Suppressor macrophage (primary cell): ENCODE measurements at regions not wholly inside any gene's neighbourhood (a gene's known extent, or its start where the extent isn't known, plus 50 kb on each side); places are given as distances from the start of the nearest gene placed in this dataset.
A peak's percentile ranks its signal among the peaks of the same experiment; 100 is the strongest.
"Not testable (repeated sequence)": the region's sequence is repeated elsewhere in the genome, so short reads cannot be mapped to it uniquely, and the experiment has no call there.

Source experiments
- DNase-seq, 4 experiments: peaks; one replicate each; pipeline ENCODE4 v3.0.0-alpha.2; 2020 to 2022

DNA sequence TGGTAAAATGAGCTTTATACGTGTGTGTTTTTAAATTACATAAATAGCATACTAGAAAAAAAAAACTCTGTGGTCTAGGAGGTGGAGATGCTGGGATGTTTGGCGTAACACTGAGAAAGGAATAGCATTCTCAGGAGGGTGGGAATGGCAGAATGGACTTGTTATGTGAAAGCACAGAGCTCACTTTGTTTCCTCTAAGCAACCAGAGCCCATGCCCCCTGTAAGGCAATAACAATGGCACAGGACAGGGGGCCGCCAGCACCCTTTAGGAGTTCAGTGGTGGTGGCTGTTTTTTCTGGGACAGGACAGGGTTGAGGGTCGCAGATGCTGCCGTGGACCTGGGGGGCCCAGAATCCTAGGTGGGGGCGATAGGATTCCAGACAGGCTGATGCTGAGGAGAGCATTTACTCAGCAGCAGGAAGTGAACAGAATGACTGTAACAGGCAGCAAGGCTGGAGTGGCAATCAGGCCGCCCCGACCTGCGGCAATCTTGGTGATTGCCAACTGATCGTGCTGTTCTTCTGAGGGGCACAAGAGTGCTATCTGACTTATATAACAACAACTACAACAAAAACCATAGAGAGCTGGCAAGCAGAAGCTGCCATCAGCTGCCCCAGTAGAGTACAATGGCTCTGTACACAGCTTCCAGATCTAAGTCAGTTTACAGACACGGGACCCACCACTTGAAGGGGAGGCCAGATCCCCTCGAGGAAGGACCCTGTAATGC is 160.4 kb downstream of the UACA start:
- DNase-seq: no peak

- DNase-seq: no peak
Observed at GRCh38 chr15:70602281-70602680, 161.1 kb downstream of the UACA start.

GRCh38 chr15:70597945-70598344 is 165.4 kb downstream of the UACA start:
- no peak for DNase-seq

- DNase-seq: no peak
Observed at GRCh38 chr15:70597056-70597603, 166.2 kb downstream of the UACA start.

DNA sequence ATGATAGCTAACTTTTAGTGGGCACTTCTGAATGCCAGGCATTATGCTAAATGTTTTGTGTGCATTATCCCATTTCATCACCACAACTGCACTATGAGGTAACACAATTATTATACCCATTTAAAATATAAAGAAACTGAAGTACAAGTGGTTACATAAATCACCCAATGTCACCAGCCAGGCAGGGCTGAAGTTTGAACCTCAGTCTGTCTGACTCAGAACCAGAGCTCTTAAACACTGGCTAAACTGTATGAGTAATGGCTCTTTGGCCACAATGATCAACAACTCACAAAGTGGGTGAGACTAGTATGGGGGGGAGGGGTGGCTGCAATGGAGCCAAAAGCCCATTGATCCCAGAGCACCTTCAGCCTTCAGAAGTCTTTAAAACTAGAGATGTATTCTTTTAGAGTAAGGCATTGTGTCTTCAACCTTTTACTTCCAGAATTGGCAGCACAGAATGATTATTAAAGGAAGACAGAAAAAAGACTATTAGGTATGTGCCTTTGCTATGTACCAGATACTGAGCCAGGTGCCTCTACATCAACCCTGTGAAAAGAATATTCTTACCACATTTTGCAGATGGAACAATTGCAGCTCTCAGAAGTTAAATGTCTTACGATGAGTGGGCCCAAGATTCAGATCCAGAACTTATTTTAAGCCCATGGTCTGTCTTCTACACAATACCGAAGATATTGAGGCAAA is 166.9 kb downstream of the UACA start:
- DNase-seq: peak in 2 of 4 experiments; percentile 5 to 12

DNA sequence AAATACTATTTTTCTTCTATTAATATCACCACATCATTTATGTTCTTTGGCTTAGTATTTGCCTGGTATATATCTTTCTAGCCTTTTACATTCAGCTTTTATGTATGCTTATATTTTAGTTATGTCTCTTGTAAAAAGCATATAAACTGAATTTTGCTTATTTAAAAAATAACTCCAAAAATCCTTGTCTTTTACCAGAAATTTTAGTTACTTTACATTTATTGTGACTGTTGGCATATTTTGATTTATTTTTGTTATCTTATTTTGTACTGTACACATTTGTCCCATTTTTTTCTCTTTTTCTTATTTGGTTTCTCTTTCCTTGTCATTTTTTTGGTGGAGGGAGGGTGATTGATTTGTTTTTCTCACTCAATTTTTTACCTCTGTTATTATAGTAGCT is 169.6 kb downstream of the UACA start:
- DNase-seq: no peak

DNA sequence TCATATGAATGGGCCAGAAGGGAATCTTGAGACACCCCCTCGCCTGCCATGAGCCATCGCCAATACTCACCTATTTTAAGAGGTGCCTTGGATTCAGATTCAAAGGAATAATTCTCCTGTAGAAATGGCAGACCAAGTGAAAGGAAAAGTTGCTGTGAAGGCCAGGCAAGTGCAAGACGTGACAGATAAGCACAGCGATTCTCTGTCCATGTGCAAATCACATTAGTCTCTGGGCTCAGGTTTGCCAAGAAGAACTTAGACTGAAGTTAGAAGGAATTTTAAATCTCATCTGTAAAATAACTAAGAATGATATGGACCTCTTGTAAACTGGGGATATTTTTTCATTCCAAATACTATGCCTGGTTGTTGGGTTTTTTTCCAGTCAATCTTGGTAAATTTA is 173.6 kb downstream of the UACA start:
- no peak for DNase-seq

DNA sequence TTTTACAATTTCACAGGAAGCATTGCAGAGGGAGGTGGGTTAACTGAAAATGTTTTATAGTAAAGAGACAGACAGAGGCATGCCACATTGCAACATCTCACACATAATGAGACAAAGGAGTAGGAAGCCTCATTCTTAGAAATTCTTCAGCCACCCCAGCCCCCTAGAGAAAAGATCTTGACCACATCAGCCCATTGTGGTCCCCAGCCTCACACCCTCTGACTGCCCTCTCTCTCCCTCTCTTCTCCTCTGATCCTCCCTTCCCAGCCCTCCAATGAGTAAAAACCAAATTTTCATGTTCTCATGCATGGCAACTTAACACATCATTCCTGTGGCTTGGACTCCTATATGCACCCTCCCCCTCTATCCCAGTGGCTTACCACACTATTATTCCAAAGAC is 174.1 kb downstream of the UACA start:
- no peak for DNase-seq

DNA sequence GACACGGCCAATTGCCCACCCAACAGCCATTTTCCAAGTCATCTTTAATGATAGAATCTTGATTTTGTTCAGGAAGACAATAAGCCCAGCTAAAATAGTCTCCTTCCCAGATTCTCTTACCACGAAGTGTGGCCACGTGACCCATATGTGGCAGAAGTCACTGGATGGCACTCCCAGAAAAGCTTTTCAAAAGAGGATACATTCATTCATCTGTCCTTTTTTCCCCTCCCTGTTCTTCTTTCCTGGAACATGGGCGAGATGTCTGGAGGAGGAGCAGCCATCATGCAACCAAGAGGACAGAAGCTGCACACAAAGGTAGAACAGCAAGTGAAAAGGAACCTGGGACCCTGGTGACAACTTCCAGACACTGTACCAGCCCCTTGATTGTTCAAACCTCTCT is 174.7 kb downstream of the UACA start:
- no peak for DNase-seq

DNA sequence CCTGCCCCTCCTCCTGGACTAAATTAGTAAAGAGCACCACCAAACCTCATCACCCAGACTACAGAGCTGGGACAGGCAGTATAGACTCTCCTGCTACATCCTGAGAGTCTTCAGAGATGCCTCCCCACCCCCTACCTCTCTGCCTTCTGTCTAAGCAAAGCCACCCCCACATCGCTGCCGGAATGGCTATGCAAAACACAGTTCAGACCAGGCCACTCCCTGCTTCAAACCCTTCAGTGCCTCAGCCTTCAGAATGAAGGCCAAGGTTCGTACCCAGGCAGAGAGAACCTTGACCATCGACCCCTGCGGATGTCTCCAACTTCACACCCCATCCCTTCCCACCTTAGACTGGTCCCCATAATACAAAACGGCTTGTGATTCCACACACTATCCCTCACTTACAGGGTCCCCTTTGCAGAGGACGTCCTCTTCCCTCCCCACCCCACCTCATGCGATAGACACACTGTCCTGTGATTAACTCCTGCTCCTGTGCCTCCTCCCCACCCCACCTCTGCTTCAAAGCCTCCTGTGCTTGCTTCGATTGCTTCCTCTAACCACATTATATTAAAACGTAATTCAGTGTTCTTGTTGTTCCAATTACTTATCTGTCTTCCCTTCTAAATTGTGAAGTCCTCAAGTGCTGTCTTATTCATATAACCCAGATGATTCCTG is 175.3 kb downstream of the UACA start:
- DNase-seq: no peak

DNA sequence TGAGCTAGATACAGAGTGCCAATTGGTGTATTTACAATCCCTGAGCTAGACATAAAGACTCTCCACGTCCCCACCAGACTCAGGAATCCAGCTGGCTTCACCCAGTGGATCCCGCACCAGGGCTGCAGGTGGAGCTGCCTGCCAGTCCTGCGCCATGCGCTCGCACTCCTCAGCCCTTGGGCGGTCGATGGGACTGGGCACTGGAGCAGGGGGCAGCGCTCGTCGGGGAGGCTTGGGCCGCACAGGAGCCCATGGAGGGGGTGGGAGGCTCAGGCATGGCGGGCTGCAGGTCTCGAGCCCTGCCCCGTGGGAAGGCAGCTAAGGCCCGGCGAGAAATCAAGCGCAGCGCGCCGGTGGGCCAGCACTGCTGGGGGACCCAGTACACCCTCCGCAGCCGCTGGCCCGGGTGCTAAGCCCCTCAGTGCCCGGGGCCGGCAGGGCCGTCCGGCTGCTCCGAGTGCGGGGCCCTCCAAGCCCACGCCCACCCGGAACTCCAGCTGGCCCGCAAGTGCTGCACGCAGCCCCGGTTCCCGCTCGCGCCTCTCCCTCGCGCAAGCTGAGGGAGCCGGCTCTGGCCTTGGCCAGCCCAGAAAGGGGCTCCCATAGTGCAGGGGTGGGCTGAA is 176.2 kb downstream of the UACA start:
- DNase-seq: not testable (repeated sequence)

- no peak for DNase-seq
Observed at GRCh38 chr15:70586241-70586640, 177.1 kb downstream of the UACA start.

- peak in 1 of 4 experiments; percentile 5 for DNase-seq
Observed at GRCh38 chr15:70585707-70586034, 177.7 kb downstream of the UACA start.

GRCh38 chr15:70584838-70585706 is 178.3 kb downstream of the UACA start:
- peak in 1 of 4 experiments; percentile 20 for DNase-seq

DNA sequence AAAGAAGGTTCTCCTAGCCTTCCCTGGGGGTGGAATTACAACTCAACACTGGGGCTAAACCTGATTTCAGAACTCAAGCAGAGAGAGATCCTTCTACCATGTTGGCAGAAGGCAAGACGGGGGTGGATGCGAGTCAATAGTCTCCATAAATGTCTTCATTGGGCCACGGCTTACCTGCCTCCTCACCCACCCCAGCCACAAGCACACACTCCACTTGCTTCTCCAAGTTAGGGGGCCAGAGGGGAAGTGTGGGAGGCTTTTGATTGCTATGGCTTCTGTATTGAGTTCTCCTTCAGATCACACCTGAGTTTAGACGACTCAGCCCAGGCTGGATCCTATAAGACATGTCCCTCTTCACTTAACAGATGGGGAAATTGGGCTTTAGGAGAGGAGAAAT is 178.9 kb downstream of the UACA start:
- DNase-seq: no peak

DNA sequence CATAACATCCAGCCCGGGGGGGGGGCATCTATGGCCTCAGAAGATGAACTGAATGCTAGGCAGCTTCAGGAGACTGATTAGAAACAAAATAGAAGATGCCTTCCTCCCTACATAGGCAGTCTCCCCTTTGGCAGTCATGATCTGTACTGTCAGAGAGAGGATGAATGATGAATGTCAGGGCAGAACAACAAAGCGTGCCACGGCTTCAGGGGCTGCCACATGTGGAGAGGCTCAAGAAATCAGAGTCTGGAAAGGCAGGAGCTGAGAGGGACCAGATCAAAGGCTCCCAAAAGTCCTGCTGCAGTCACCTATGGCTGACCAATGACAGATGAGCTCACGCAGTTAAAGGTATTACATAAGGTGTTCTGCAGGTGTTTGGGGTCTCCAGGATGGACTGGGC is 180.4 kb downstream of the UACA start:
- no peak for DNase-seq

DNA sequence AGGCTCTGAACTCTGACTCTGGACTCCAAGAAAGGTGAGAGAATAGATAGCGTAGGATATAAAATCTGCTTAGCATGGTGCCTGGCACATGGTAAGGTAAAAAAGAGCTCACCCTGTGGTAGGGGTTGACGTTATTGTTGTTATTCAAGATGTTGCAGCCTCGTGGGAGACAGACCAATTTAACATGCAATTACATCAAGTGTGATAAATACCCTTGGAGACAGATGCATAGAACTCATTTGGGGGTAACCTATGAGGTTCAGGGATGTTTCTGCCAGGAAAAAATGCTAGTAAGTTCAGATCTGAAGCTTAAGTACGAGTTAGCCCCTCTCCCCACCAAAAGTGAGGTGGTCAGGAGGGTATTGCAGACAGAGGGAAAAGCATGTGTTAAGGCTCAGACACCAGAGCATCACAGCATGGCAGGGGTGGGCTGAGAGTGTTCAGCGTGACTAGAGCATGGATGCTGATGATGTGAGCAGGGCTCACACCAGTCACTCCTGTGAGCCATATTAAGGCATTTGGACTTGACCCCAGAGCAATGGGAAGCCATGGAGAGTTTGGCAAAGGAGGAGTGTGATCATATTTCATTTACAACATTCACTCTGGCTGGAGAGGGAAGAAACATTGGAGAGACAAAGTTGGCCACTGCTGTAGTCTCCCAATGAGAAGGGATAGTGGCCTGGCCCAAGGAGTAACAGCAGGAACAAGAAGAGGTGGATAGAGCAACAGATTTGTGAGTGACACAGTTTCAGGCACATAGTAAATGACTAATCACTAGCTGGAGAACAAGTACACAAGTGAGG is 181.0 kb downstream of the UACA start:
- no peak for DNase-seq

- DNase-seq: peak in 3 of 4 experiments; percentile 29 to 39 (median 38)
Observed at GRCh38 chr15:70580958-70581357, 182.4 kb downstream of the UACA start.

DNA sequence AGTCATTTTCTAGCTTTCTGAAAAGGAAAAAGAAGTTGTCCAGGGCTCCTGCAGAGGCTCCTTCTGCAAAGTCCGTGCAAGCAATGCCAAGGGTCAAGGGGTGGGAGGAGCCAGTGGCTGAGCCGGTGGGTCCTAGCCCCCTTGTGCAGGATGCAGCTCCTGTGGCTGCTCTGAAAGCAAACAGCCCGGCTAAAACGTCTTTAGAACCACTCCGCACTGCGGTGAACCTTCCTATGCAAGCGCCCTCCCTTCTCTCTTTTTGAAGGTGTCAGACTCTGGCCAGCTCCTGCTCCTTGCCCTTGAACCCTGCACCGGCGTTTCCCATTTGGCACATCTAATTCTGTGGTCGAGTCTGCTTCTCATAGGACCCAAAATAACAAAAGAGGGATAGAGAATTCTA is 183.1 kb downstream of the UACA start:
- no peak for DNase-seq

- DNase-seq: no peak
Observed at GRCh38 chr15:70579766-70580165, 183.6 kb downstream of the UACA start.

DNA sequence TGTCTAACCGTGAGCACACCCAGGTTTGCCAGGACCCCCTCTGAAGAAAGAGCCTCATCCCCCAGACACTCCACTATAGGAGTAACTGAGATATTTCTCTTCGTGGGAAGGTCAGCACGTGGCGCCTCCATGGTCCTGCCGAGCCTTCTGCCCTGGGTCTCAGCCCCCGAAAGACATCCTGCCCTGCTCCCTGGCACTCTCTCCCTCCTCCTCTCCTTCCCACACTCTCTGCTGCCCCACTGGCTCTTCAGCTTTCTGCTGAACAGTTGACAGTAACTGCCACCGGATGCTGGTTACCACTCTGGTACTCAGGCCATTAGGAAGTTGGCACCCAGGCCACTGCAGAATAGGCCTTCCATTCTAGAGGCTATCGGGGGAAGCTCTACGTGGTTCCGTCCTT is 185.2 kb downstream of the UACA start:
- no peak for DNase-seq
